GM21360 (cell line): ENCODE measurements at regions not wholly inside any gene's neighbourhood (a gene's known extent, or its start where the extent isn't known, plus 50 kb on each side); places are given as distances from the start of the nearest gene placed in this dataset.

Experiments
- ATAC-seq: cut with Tn5 transposase; IDR thresholded peaks from one replicate; pipeline ENCODE4 v1.9.1; 2021; ENCODE audit warnings: mild to moderate bottlenecking, moderate library complexity; ENCODE audit not compliant: unreplicated experiment

DNA sequence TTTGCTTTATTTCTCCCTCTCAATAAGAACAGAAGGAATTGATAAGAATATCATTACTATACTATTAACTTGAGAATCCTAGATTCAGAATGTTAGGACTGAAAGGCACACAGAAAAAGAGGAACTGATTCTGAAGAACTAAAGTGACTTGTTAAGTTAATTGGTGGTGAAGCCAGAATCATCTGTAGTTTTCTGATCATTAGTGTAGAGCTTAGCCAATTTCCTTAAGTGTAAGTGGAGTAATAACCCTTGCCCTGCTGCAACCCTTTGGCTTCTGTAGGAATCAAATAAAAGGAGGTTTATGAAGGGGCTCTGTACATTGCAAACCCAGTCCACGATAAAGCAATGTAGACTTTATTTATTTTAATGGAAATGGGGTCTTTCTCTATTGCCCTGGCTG is 1186.0 kb downstream of the SORCS3 start:
- no peak for ATAC-seq

DNA sequence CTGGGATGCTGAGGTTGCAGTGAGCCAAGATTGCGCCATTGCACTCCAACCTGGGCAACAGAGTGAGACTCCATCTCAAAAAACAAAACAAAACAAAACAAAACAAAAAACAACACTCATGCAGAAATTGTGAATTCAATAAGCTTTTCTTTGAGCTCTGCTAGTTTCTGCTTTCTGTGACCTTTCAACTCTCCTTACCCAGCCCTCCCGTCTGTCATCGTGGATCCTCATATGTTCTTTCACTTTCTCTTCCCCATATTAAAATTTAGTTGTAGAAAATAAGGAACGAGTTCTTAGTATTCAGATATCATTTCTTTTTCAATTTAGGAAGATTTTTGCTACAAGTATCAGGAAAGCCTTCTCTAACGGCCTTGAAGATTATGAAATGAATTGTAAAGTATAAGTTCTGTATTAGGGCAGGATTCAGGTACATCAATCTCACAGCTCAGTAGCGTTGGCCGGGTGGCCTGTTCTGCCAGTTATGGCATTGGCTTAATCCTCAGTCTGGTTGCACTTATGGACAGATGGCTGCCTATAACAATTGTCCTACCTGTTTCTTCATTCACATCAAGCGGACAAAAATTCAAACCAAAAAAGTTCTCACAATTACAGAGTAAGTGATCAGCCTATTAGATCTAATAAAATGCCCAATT is 1167.0 kb downstream of the SORCS3 start:
- no peak for ATAC-seq

GRCh38 chr10:105803206-105803605 is 1162.1 kb downstream of the SORCS3 start:
- ATAC-seq = no peak

GRCh38 chr10:105800641-105801040 is 1159.6 kb downstream of the SORCS3 start:
- no peak for ATAC-seq

DNA sequence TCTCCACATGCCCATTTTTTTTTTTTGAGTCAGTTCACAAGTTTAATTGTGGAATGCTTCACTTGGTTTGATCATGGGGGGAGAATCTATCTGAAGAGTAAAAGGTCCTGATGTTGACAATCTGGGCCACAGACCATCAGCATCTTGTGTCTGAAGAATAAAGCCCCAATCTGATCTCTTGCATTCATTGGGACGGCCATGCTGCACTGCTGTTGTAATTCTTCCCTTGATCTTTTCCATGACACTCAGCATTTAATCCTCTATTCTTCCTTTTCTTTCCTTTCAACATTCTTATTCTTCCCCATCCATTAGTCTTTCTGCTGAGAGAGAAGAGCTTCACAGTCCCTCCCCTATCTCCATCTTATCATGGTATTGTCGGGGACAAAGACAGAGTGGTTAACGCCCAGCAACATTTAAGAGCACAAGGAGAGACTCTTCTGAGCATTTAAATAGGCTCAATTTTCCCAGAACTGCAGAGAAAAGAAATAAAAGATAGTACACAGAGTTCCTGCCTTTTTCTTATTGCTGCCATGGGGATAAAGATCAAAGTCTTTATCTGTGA is 1157.3 kb downstream of the SORCS3 start:
- ATAC-seq = no peak

GRCh38 chr10:105797234-105797890 is 1156.3 kb downstream of the SORCS3 start:
- peak; percentile 63 for ATAC-seq

GRCh38 chr10:105793071-105793470 is 1152.0 kb downstream of the SORCS3 start:
- ATAC-seq = no peak

DNA sequence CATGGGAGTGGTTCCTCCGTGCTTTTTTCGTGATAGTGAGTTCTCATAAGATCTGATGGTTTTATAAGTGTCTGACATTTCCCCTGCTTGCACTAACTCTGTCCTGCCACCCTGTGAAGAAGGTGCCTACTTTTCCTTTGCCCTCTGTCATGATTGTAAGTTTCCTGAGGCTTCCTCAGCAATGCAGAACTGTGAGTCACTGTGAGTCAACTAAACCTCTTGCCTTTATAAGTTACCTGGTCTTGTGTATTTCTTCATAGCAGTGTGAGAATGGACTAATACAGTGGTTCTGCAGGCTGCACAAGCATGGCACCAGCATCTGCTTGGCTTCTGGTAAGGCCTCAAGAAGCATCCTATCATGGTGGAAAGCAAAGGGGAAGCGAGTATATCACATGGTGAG is 1144.6 kb downstream of the SORCS3 start:
- ATAC-seq = no peak

DNA sequence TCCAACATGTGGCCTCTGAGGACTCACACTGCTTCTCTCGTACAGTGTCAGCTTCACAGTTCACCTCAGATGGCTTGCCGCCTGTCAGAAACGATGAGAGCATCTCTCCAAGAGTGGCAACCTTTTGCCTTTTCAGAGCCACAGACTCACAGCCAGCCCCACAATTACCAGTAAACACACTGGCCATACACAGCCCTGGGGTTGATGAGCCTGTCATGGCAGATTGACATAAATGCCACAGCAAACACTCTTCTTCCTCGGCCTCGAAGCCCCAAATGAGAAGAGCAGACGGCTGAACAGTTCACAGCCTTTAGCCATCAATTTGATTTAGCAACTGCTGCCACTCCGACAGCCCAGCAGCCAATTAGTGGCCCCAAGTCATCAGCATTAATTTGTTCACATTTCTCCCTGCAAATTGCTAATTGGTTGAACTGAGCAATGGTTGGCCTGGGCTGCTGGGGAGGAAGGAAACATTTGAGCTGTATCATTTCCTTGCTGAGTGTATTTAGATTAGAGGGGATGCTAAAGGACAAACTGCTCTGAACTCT is 1142.9 kb downstream of the SORCS3 start:
- no peak for ATAC-seq

DNA sequence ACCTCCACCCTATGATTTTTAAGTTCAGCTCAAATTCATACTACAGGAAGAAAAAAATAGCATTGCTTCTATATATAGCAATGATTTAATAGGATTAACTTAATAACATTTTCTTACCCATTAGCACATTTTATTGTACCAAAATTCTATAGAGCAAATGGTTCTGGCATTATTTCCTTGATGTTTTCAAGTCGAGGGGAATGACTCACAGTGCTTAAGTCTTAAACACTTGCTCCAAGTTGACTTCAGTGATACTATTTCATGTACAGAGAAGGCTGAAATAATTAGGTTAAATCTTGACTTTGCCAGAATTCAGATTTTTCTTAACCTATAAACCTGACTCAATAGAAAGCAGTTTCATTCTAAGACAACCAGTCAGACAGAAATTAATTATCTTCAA is 1133.8 kb downstream of the SORCS3 start:
- ATAC-seq = no peak

GRCh38 chr10:105774351-105774750 is 1133.3 kb downstream of the SORCS3 start:
- ATAC-seq = no peak

- ATAC-seq = no peak
Measured at GRCh38 chr10:105770524-105771212, 1129.6 kb downstream of the SORCS3 start.

GRCh38 chr10:105769248-105770184 is 1128.4 kb downstream of the SORCS3 start:
- no peak for ATAC-seq

- no peak for ATAC-seq
Measured at GRCh38 chr10:105763611-105764010, 1122.5 kb downstream of the SORCS3 start.

- no peak for ATAC-seq
Measured at GRCh38 chr10:105761576-105762260, 1120.6 kb downstream of the SORCS3 start.

- no peak for ATAC-seq
Measured at GRCh38 chr10:105759669-105760068, 1118.6 kb downstream of the SORCS3 start.

GRCh38 chr10:105758209-105758998 is 1117.3 kb downstream of the SORCS3 start:
- ATAC-seq = no peak

DNA sequence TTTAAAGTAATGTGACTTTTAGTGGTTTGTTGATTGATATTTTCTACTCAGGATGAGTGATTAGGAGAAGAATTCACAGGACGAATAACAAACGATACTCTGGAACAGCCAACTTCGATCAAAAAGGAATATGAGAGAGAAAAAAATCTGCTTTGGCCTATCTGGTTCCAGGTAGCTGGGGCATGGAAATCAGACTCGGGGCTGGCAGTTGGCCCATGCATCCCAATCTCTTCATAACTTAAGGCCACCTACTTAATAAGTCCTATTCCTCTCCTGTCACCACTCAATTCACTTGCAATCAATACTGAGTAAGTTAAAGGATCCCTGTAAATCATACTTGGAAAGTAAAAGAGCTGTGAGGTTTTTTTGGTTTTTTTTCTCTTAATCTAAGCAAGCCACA is 1116.2 kb downstream of the SORCS3 start:
- ATAC-seq = no peak

GRCh38 chr10:105756386-105756785 is 1115.3 kb downstream of the SORCS3 start:
- no peak for ATAC-seq
